Endothelial cell (in vitro differentiated cells): ENCODE measurements at regions not wholly inside any gene's neighbourhood (a gene's known extent, or its start where the extent isn't known, plus 50 kb on each side); places are given as distances from the start of the nearest gene placed in this dataset.

ENCODE experiments used
- DNase-seq: peaks from one replicate; pipeline ENCODE4 v3.0.0; 2021; ENCODE audit warnings: low spot score
- H3K27ac Mint-ChIP-seq: one replicate; pipeline ENCODE4 v1.8.0; 2021; ENCODE audit warnings: mixed read lengths, inconsistent platforms; ENCODE audit not compliant: unreplicated experiment
- H3K27me3 Mint-ChIP-seq: one replicate; pipeline ENCODE4 v1.8.0; 2021; ENCODE audit warnings: mild to moderate bottlenecking, moderate library complexity, mixed read lengths, inconsistent platforms; ENCODE audit not compliant: unreplicated experiment
- H3K36me3 Mint-ChIP-seq: one replicate; pipeline ENCODE4 v1.8.0; 2021; ENCODE audit warnings: mild to moderate bottlenecking, low read depth, mixed read lengths, inconsistent platforms; ENCODE audit not compliant: unreplicated experiment
- H3K4me1 Mint-ChIP-seq: one replicate; pipeline ENCODE4 v1.8.0; 2021; ENCODE audit warnings: mild to moderate bottlenecking, mixed read lengths, inconsistent platforms; ENCODE audit not compliant: unreplicated experiment
- H3K4me3 Mint-ChIP-seq: one replicate; pipeline ENCODE4 v1.8.0; 2021; ENCODE audit warnings: mild to moderate bottlenecking, mixed read lengths, inconsistent platforms; ENCODE audit not compliant: unreplicated experiment
- H3K9me3 Mint-ChIP-seq: one replicate; pipeline ENCODE4 v1.8.0; 2021; ENCODE audit warnings: mixed read lengths, inconsistent platforms; ENCODE audit not compliant: unreplicated experiment
- CTCF ChIP-seq: fragments of 200-600 bp; sonication (generic); IDR thresholded peaks from one replicate; pipeline ENCODE4 v1.5.0; 2021; ENCODE audit warnings: antibody characterized with exemption; ENCODE audit not compliant: unreplicated experiment

GRCh38 chr4:112931001-112931400 lies 118.5 kb upstream of the ANK2 start:
- Mint-ChIP-seq H3K4me1 (no peaks in the 10 kb centered on the region), H3K4me3 (no peak overlapping the region), H3K36me3 (no peaks in the 10 kb centered on the region), H3K27ac (no peak overlapping the region), H3K27me3 (no peaks in the 10 kb centered on the region), H3K9me3 (no peaks in the 10 kb centered on the region)
- no peak for TF ChIP-seq CTCF
- no peak for DNase-seq

- H3K27ac Mint-ChIP-seq = no peak overlapping the region
- no peaks in the 10 kb centered on the region for H3K4me1 Mint-ChIP-seq
Observed at GRCh38 chr4:112933790-112934189, 115.7 kb upstream of the ANK2 start.

GRCh38 chr4:112938461-112939058 lies 110.9 kb upstream of the ANK2 start:
- Mint-ChIP-seq H3K36me3 (no peaks in the 10 kb centered on the region), H3K27ac (no peak overlapping the region), H3K4me1 (no peaks in the 10 kb centered on the region), H3K27me3 (no peaks in the 10 kb centered on the region), H3K9me3 (no peaks in the 10 kb centered on the region), H3K4me3 (no peak overlapping the region)
- no peak for DNase-seq
- peak; percentile 85 for TF ChIP-seq CTCF

More at GRCh38 chr4:112933790-112934189, 115.7 kb upstream of the ANK2 start:
- H3K36me3 Mint-ChIP-seq = no peaks in the 10 kb centered on the region
- no peaks in the 10 kb centered on the region for H3K27me3 Mint-ChIP-seq
- H3K9me3 Mint-ChIP-seq = no peaks in the 10 kb centered on the region
- no peak overlapping the region for H3K4me3 Mint-ChIP-seq
- DNase-seq = no peak
- TF ChIP-seq CTCF = no peak

GRCh38 chr4:112939901-112940300 lies 109.6 kb upstream of the ANK2 start:
- Mint-ChIP-seq H3K27me3 (no peaks in the 10 kb centered on the region), H3K27ac (no peak overlapping the region), H3K4me1 (no peaks in the 10 kb centered on the region), H3K9me3 (no peaks in the 10 kb centered on the region), H3K4me3 (no peak overlapping the region), H3K36me3 (no peaks in the 10 kb centered on the region)
- no peak for TF ChIP-seq CTCF
- no peak for DNase-seq

- Mint-ChIP-seq H3K36me3 (no peaks in the 10 kb centered on the region), H3K4me1 (no peaks in the 10 kb centered on the region), H3K27ac (no peak overlapping the region), H3K27me3 (no peaks in the 10 kb centered on the region), H3K4me3 (no peak overlapping the region), H3K9me3 (no peaks in the 10 kb centered on the region)
- TF ChIP-seq CTCF = no peak
- no peak for DNase-seq
Observed at GRCh38 chr4:112940336-112940735, 109.1 kb upstream of the ANK2 start.
